H1 (cell line): ENCODE measurements at regions not wholly inside any gene's neighbourhood (a gene's known extent, or its start where the extent isn't known, plus 50 kb on each side); places are given as distances from the start of the nearest gene placed in this dataset.

Source experiments
- RFX5 ChIP-seq: IDR thresholded peaks from 2 replicates; pipeline ENCODE4 v1.6.1; 2011; ENCODE audit warnings: low read depth, low read length, improper control_type of control experiment, borderline replicate concordance
- TCF12 ChIP-seq: IDR thresholded peaks from 2 replicates; pipeline ENCODE4 v1.6.1; 2011; ENCODE audit warnings: low read depth, mild to moderate bottlenecking, low read length
- TF ChIP-seq, protein P1 (sequence below): fragments of 300-600 bp; sonication (generic); IDR thresholded peaks from 2 replicates; pipeline ENCODE4 v1.7.1; 2012; ENCODE audit warnings: low read length, moderate library complexity, mild to moderate bottlenecking, inconsistent platforms; ENCODE audit not compliant: insufficient replicate concordance

DNA sequence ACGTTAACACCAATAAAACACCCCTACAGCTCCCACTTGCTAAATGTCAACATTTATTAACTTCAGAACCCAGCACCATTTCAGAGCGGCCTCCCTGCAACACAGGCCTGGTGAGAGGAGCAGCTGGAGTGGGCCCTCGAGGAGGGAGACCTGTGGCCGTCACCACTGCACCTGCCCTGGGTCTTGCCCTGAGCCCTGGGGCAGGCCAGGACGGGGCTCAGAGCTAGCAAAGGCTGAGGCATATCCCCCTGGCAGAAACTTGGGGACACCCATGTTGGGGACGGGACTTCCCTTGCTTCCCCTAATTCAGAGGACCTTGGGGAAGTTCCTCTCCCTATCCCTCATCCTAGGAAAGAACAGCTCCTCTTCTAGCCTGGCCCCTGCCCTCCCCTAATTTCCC is 137.3 kb upstream of the THY1 start (continued):
- TF ChIP-seq, protein P1, sequence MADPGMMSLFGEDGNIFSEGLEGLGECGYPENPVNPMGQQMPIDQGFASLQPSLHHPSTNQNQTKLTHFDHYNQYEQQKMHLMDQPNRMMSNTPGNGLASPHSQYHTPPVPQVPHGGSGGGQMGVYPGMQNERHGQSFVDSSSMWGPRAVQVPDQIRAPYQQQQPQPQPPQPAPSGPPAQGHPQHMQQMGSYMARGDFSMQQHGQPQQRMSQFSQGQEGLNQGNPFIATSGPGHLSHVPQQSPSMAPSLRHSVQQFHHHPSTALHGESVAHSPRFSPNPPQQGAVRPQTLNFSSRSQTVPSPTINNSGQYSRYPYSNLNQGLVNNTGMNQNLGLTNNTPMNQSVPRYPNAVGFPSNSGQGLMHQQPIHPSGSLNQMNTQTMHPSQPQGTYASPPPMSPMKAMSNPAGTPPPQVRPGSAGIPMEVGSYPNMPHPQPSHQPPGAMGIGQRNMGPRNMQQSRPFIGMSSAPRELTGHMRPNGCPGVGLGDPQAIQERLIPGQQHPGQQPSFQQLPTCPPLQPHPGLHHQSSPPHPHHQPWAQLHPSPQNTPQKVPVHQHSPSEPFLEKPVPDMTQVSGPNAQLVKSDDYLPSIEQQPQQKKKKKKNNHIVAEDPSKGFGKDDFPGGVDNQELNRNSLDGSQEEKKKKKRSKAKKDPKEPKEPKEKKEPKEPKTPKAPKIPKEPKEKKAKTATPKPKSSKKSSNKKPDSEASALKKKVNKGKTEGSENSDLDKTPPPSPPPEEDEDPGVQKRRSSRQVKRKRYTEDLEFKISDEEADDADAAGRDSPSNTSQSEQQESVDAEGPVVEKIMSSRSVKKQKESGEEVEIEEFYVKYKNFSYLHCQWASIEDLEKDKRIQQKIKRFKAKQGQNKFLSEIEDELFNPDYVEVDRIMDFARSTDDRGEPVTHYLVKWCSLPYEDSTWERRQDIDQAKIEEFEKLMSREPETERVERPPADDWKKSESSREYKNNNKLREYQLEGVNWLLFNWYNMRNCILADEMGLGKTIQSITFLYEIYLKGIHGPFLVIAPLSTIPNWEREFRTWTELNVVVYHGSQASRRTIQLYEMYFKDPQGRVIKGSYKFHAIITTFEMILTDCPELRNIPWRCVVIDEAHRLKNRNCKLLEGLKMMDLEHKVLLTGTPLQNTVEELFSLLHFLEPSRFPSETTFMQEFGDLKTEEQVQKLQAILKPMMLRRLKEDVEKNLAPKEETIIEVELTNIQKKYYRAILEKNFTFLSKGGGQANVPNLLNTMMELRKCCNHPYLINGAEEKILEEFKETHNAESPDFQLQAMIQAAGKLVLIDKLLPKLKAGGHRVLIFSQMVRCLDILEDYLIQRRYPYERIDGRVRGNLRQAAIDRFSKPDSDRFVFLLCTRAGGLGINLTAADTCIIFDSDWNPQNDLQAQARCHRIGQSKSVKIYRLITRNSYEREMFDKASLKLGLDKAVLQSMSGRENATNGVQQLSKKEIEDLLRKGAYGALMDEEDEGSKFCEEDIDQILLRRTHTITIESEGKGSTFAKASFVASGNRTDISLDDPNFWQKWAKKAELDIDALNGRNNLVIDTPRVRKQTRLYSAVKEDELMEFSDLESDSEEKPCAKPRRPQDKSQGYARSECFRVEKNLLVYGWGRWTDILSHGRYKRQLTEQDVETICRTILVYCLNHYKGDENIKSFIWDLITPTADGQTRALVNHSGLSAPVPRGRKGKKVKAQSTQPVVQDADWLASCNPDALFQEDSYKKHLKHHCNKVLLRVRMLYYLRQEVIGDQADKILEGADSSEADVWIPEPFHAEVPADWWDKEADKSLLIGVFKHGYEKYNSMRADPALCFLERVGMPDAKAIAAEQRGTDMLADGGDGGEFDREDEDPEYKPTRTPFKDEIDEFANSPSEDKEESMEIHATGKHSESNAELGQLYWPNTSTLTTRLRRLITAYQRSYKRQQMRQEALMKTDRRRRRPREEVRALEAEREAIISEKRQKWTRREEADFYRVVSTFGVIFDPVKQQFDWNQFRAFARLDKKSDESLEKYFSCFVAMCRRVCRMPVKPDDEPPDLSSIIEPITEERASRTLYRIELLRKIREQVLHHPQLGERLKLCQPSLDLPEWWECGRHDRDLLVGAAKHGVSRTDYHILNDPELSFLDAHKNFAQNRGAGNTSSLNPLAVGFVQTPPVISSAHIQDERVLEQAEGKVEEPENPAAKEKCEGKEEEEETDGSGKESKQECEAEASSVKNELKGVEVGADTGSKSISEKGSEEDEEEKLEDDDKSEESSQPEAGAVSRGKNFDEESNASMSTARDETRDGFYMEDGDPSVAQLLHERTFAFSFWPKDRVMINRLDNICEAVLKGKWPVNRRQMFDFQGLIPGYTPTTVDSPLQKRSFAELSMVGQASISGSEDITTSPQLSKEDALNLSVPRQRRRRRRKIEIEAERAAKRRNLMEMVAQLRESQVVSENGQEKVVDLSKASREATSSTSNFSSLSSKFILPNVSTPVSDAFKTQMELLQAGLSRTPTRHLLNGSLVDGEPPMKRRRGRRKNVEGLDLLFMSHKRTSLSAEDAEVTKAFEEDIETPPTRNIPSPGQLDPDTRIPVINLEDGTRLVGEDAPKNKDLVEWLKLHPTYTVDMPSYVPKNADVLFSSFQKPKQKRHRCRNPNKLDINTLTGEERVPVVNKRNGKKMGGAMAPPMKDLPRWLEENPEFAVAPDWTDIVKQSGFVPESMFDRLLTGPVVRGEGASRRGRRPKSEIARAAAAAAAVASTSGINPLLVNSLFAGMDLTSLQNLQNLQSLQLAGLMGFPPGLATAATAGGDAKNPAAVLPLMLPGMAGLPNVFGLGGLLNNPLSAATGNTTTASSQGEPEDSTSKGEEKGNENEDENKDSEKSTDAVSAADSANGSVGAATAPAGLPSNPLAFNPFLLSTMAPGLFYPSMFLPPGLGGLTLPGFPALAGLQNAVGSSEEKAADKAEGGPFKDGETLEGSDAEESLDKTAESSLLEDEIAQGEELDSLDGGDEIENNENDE: no peak
- TF ChIP-seq RFX5 (no peak), TCF12 (no peak)
